Femur (tissue), 1 donor: ENCODE measurements at regions not wholly inside any gene's neighbourhood (a gene's known extent, or its start where the extent isn't known, plus 50 kb on each side); places are given as distances from the start of the nearest gene placed in this dataset.
"Not testable (repeated sequence)": the region's sequence is repeated elsewhere in the genome, so short reads cannot be mapped to it uniquely, and the experiment has no call there.

Experiments
- DNase-seq: peaks from one replicate; pipeline ENCODE4 v3.0.0-alpha.2; 2017

GRCh38 chr22:38375784-38376183 is 58.6 kb upstream of the CSNK1E start:
- DNase-seq = not testable (repeated sequence)

- DNase-seq = not testable (repeated sequence)
These were observed 57.8 kb upstream of the CSNK1E start for GRCh38 chr22:38375005-38375404.

GRCh38 chr22:38374433-38374831 is 57.2 kb upstream of the CSNK1E start:
- DNase-seq = not testable (repeated sequence)

- peak; percentile 61 for DNase-seq
These were observed 56.7 kb upstream of the CSNK1E start for GRCh38 chr22:38373783-38374432.

GRCh38 chr22:38372665-38373064 is 55.4 kb upstream of the CSNK1E start:
- not testable (repeated sequence) for DNase-seq

- DNase-seq = not testable (repeated sequence)
These were observed 53.3 kb upstream of the CSNK1E start for GRCh38 chr22:38370490-38370889.

GRCh38 chr22:38369132-38369531 is 51.9 kb upstream of the CSNK1E start:
- DNase-seq = not testable (repeated sequence)
